ENCODE measurements at regions not wholly inside any gene's neighbourhood (a gene's known extent, or its start where the extent isn't known, plus 50 kb on each side); places are given as distances from the start of the nearest gene placed in this dataset.

DNA sequence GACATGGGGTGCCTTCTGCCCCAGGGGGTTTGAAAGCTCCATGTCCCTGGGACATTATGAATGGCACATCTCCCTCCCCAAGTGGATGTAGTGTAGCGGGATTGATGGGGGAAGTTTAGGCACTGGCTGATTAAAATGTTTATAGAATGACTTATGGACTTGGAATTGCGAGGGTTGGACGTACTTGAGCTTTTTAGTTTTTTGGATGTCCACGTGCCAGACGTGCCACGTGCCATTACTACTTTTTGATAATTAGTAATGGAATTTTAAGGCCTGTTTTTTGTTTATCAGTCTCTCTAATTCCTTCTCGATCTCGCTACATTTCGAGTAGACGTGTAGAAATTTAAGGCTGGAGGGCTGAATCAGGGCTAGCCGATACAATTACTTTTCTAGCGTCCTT, 162.8 kb downstream of the TBXT start:
- no peaks in the 10 kb centered on the region for H3K36me3 ChIP-seq (ENCODE audit: control insufficient read depth, insufficient read depth, low read length)
- TF ChIP-seq, protein P1, sequence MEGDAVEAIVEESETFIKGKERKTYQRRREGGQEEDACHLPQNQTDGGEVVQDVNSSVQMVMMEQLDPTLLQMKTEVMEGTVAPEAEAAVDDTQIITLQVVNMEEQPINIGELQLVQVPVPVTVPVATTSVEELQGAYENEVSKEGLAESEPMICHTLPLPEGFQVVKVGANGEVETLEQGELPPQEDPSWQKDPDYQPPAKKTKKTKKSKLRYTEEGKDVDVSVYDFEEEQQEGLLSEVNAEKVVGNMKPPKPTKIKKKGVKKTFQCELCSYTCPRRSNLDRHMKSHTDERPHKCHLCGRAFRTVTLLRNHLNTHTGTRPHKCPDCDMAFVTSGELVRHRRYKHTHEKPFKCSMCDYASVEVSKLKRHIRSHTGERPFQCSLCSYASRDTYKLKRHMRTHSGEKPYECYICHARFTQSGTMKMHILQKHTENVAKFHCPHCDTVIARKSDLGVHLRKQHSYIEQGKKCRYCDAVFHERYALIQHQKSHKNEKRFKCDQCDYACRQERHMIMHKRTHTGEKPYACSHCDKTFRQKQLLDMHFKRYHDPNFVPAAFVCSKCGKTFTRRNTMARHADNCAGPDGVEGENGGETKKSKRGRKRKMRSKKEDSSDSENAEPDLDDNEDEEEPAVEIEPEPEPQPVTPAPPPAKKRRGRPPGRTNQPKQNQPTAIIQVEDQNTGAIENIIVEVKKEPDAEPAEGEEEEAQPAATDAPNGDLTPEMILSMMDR (IDR thresholded peaks at IDR 0.05; ENCODE audit: insufficient read depth, low read length, severe bottlenecking), result no peak
- H3K27me3 ChIP-seq (ENCODE audit: control insufficient read depth, insufficient read depth, low read length), result peaks cover 9% of the 10 kb centered on the region
- no peak overlapping the region for H3K4me3 ChIP-seq (ENCODE audit: low read depth, low read length)
- FAIRE-seq (no peak), DNase-seq (ENCODE audit: low read depth) (no peak)

DNA sequence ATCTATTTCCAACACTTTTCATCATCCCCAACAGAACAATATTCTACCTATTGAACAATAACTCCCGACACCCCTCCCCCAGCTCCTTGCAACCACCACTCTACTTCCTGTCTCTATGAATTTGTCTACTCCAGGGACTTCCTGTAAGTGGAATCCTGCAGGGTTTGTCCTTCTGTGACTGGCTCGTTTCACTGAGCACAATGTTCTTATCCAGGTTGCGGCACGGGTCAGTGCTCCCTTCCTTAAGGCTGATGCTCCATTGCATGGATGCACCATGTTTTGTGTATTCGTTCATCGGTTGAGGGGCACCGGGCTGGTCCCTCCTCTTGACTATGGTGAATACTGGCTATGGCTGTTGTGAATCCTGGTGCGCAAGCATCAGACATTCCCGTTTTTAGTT, 163.2 kb downstream of the TBXT start:
- Histone ChIP-seq H3K36me3 (ENCODE audit: control insufficient read depth, insufficient read depth, low read length) (no peaks in the 10 kb centered on the region), H3K4me3 (ENCODE audit: low read depth, low read length) (no peak overlapping the region), H3K27me3 (ENCODE audit: control insufficient read depth, insufficient read depth, low read length) (peaks cover 9% of the 10 kb centered on the region)
- DNase-seq (ENCODE audit: low read depth) (no peak), FAIRE-seq (no peak)
- TF ChIP-seq, protein P1 (IDR thresholded peaks at IDR 0.05; ENCODE audit: insufficient read depth, low read length, severe bottlenecking), result no peak

DNA sequence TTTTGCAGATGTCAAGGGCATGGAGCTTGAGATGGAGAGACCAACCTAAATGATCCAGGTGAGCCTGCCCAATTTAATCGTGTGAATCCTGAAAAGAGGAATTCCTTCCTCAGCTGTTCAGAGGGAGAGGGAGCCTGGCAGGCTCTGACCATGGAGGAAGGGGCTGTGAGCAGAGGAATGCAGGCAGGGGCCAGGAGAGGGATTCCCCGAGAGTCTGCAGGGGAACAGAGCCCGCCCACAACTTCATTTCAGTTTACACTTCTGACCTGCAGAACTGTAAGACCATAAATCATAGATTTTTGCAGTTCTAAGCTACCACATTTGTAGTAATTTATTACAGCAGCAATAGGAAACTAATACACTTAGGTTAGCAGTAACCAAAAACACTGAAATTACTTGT, 164.1 kb downstream of the TBXT start:
- TF ChIP-seq, protein P1 (IDR thresholded peaks at IDR 0.05; ENCODE audit: insufficient read depth, low read length, severe bottlenecking), result no peak
- Histone ChIP-seq H3K4me3 (ENCODE audit: low read depth, low read length) (no peak overlapping the region), H3K27me3 (ENCODE audit: control insufficient read depth, insufficient read depth, low read length) (peaks cover 9% of the 10 kb centered on the region), H3K36me3 (ENCODE audit: control insufficient read depth, insufficient read depth, low read length) (no peaks in the 10 kb centered on the region)
- FAIRE-seq, result peak; percentile 28
- DNase-seq (ENCODE audit: low read depth), result no peak

DNA sequence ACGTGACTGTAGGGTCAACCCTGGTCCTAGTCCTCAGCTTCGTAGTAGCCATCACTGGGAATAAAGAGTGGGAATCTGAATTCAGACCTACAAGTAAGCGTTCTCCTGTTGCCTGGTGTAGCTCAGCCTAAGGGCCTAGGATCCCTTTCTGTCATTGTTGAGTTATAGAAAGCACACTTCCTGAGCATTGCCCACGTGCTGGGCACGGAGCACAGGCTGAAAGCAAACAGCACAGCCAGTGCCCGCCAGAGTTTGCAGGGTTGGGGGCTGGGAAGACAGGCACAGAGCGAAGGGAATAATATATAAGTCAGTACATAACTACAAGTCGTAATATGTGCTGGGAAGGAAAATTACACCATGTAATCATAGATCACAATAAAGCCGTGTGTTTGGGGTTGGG, 166.3 kb downstream of the TBXT start:
- TF ChIP-seq, protein P1 (IDR thresholded peaks at IDR 0.05; ENCODE audit: insufficient read depth, low read length, severe bottlenecking), result no peak
- DNase-seq (ENCODE audit: low read depth) (no peak), FAIRE-seq (no peak)
- Histone ChIP-seq H3K4me3 (ENCODE audit: low read depth, low read length) (no peak overlapping the region), H3K27me3 (ENCODE audit: control insufficient read depth, insufficient read depth, low read length) (no peaks in the 10 kb centered on the region), H3K36me3 (ENCODE audit: control insufficient read depth, insufficient read depth, low read length) (no peaks in the 10 kb centered on the region)

DNA sequence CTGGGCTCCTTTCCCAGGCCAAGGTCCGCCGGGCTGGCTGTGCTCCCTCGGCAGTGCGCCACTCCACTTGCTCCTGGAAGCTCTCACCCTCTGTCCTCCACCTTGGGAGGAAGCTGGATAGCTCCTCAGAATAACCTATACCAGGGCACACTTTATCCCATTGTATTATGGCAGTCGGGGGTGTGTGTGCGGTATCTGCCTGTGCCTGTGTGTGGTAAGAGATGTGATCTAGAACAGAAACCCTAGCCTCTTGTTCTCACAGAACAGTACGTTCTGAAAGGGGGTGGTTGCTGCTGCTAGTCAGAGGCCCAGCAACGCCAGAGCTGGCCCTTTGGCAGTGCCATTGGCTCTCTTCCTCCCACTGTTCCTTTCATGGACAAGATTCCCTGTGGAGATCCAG, 168.4 kb downstream of the TBXT start:
- DNase-seq (ENCODE audit: low read depth) (no peak), FAIRE-seq (no peak)
- H3K27me3 ChIP-seq (ENCODE audit: control insufficient read depth, insufficient read depth, low read length), result no peaks in the 10 kb centered on the region
- TF ChIP-seq, protein P1 (IDR thresholded peaks at IDR 0.05; ENCODE audit: insufficient read depth, low read length, severe bottlenecking), result no peak
- H3K36me3 ChIP-seq (ENCODE audit: control insufficient read depth, insufficient read depth, low read length), result no peaks in the 10 kb centered on the region
- no peak overlapping the region for H3K4me3 ChIP-seq (ENCODE audit: low read depth, low read length)

DNA sequence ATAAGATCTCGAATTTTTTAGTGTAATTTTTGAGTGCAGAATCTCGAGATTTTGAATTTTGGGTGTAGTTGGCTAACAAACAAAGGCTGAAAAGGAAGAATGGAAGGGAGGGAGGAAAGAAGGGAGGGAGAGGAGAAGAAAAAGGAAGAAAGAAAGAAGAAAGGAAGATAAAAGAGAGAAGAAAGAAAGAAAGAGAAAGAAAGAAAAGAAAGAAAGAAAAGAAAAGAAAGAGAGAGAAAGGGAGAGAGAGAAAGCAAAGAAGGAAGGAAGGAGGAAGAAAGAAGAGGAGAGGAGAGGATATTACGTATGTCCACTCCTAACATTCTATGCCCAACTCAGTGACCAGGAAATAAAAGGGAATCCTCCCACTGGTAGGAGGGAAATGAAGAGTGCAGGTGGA, 169.6 kb downstream of the TBXT start:
- H3K36me3 ChIP-seq (ENCODE audit: control insufficient read depth, insufficient read depth, low read length), result no peaks in the 10 kb centered on the region
- H3K4me3 ChIP-seq (ENCODE audit: low read depth, low read length), result no peak overlapping the region
- DNase-seq (ENCODE audit: low read depth) (no peak), FAIRE-seq (no peak)
- H3K27me3 ChIP-seq (ENCODE audit: control insufficient read depth, insufficient read depth, low read length), result no peaks in the 10 kb centered on the region
- TF ChIP-seq, protein P1 (IDR thresholded peaks at IDR 0.05; ENCODE audit: insufficient read depth, low read length, severe bottlenecking), result no peak
